ENCODE measurements at regions not wholly inside any gene's neighbourhood (a gene's known extent, or its start where the extent isn't known, plus 50 kb on each side); places are given as distances from the start of the nearest gene placed in this dataset.

- no peak for TF ChIP-seq CTCF (IDR thresholded peaks at IDR 0.05)
Observed at GRCh38 chr6:68326762-68327161, 308.3 kb upstream of the ADGRB3 start.

- TF ChIP-seq CTCF (IDR thresholded peaks at IDR 0.05), result no peak
Observed at GRCh38 chr6:68317366-68317765, 317.7 kb upstream of the ADGRB3 start.

GRCh38 chr6:68313911-68314310 is 321.2 kb upstream of the ADGRB3 start:
- peak; percentile 43 for TF ChIP-seq CTCF (IDR thresholded peaks at IDR 0.05)

GRCh38 chr6:68307301-68307700 is 327.8 kb upstream of the ADGRB3 start:
- TF ChIP-seq CTCF (IDR thresholded peaks at IDR 0.05), result no peak

- no peak for TF ChIP-seq CTCF (IDR thresholded peaks at IDR 0.05)
Observed at GRCh38 chr6:68296126-68296525, 339.0 kb upstream of the ADGRB3 start.

- no peak for TF ChIP-seq CTCF (IDR thresholded peaks at IDR 0.05)
Observed at GRCh38 chr6:68282646-68283045, 352.4 kb upstream of the ADGRB3 start.

- TF ChIP-seq CTCF (IDR thresholded peaks at IDR 0.05), result no peak
Observed at GRCh38 chr6:68279793-68280557, 355.1 kb upstream of the ADGRB3 start.

GRCh38 chr6:68273297-68273696 is 361.8 kb upstream of the ADGRB3 start:
- TF ChIP-seq CTCF (IDR thresholded peaks at IDR 0.05), result no peak

Data from LNCAP (cell line).